Putamen (tissue), 1 donor: ENCODE measurements at regions not wholly inside any gene's neighbourhood (a gene's known extent, or its start where the extent isn't known, plus 50 kb on each side); places are given as distances from the start of the nearest gene placed in this dataset.

Experiments
- DNase-seq: peaks from one replicate; pipeline ENCODE4 v3.0.0-alpha.2; 2016; ENCODE audit warnings: low spot score

- DNase-seq = no peak
Measured at GRCh38 chr14:36028665-36029064, 147.9 kb downstream of the PTCSC3 start.

- DNase-seq = no peak
Measured at GRCh38 chr14:36028218-36028617, 148.3 kb downstream of the PTCSC3 start.

GRCh38 chr14:36027354-36027753 lies 149.2 kb downstream of the PTCSC3 start:
- DNase-seq = no peak

- DNase-seq = no peak
Measured at GRCh38 chr14:36022765-36023410, 153.6 kb downstream of the PTCSC3 start.

- DNase-seq = no peak
Measured at GRCh38 chr14:36021591-36022320, 154.8 kb downstream of the PTCSC3 start.

- DNase-seq = no peak
Measured at GRCh38 chr14:36021030-36021422, 155.5 kb downstream of the PTCSC3 start.

- DNase-seq = no peak
Measured at GRCh38 chr14:36020120-36021029, 156.1 kb downstream of the PTCSC3 start.

- DNase-seq = no peak
Measured at GRCh38 chr14:36019126-36019525, 157.4 kb downstream of the PTCSC3 start.

GRCh38 chr14:36014236-36014635 lies 162.3 kb downstream of the PTCSC3 start:
- no peak for DNase-seq

- no peak for DNase-seq
Measured at GRCh38 chr14:36013483-36013882, 163.0 kb downstream of the PTCSC3 start.

GRCh38 chr14:36012621-36013020 lies 163.9 kb downstream of the PTCSC3 start:
- no peak for DNase-seq

GRCh38 chr14:36009643-36010042 lies 166.9 kb downstream of the PTCSC3 start:
- no peak for DNase-seq

GRCh38 chr14:36006623-36007022 lies 169.9 kb downstream of the PTCSC3 start:
- no peak for DNase-seq

GRCh38 chr14:36005670-36006069 lies 170.9 kb downstream of the PTCSC3 start:
- no peak for DNase-seq

GRCh38 chr14:36001936-36002335 lies 174.6 kb downstream of the PTCSC3 start:
- DNase-seq = no peak

GRCh38 chr14:35999294-35999693 lies 173.2 kb downstream of the BRMS1L start:
- DNase-seq = no peak

- DNase-seq = no peak
Measured at GRCh38 chr14:35998303-35998702, 172.2 kb downstream of the BRMS1L start.

GRCh38 chr14:35993684-35993960 lies 167.5 kb downstream of the BRMS1L start:
- DNase-seq = no peak

GRCh38 chr14:35992816-35993683 lies 166.9 kb downstream of the BRMS1L start:
- no peak for DNase-seq

- no peak for DNase-seq
Measured at GRCh38 chr14:35991356-35991755, 165.2 kb downstream of the BRMS1L start.

GRCh38 chr14:35989736-35990135 lies 163.6 kb downstream of the BRMS1L start:
- no peak for DNase-seq
